Ascending aorta (tissue), 2 donors: ENCODE measurements at regions not wholly inside any gene's neighbourhood (a gene's known extent, or its start where the extent isn't known, plus 50 kb on each side); places are given as distances from the start of the nearest gene placed in this dataset.
"Not testable (repeated sequence)": the region's sequence is repeated elsewhere in the genome, so short reads cannot be mapped to it uniquely, and the experiment has no call there.

Experiments
- DNase-seq, 2 donors: peaks; one replicate each; pipeline ENCODE4 v3.0.0-alpha.2; 2019; ENCODE audit warnings: low spot score in 2 of 2
- H3K27ac ChIP-seq, 2 donors: fragments of 200-600 bp; sonication (generic); one replicate each; pipeline ENCODE4 v1.5.1; 2016 to 2017; ENCODE audit warnings: mild to moderate bottlenecking in 1 of 2
- H3K27me3 ChIP-seq: fragments of 200-600 bp; sonication (generic); one replicate; pipeline ENCODE4 v1.5.1; 2017
- H3K36me3 ChIP-seq, 2 donors: fragments of 200-600 bp; sonication (generic); one replicate each; pipeline ENCODE4 v1.5.1; 2016
- H3K4me1 ChIP-seq, 2 donors: fragments of 200-600 bp; sonication (generic); one replicate each; pipeline ENCODE4 v1.5.1; 2016 to 2017; ENCODE audit warnings: mild to moderate bottlenecking in 1 of 2
- H3K4me3 ChIP-seq, 2 donors: fragments of 200-600 bp; sonication (generic); one replicate each; pipeline ENCODE4 v1.5.1; 2016 to 2017; ENCODE audit warnings: mild to moderate bottlenecking in 1 of 2
- H3K9me3 ChIP-seq, 2 donors: fragments of 200-600 bp; sonication (generic); one replicate each; pipeline ENCODE4 v1.5.1; 2016
- intact Hi-C: fragments of 100-400 bp; cut with DNase I; formaldehyde crosslinking; loops from one replicate; pipeline ENCODE4 v1.15.1; 2023
- TF ChIP-seq, protein P1 (sequence below), 3 experiments: fragments of 200-600 bp in 2 of 3; fragments of 450-650 bp in 1 of 3; sonication (generic) in 2 of 3; IDR thresholded peaks; one replicate each; pipeline ENCODE4 v1.5.1; 2016 to 2019; ENCODE audit warnings: antibody characterized with exemption in 3 of 3, mild to moderate bottlenecking in 1 of 3, moderate library complexity in 1 of 3

DNA sequence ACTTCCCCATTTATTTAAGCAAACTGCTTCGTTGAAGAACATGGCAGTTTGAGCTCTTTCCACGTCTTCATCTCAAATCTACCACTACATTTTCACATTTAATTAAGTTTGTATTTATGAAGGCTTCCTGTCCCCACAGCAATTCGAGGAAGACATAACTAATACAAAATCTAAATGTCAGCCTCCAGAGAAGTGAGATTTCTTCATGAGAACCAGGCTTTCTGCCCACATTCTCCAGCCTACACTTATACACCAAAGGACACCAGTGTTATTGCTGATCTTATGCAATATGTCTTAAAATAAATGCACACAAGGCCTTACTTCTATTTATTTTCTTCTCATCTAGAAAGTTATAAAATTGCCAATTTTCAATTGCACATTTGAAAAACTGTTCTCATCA is 1209.3 kb upstream of the FAM98A start:
- intact Hi-C loops: no loop called here
- Histone ChIP-seq H3K4me3 (no peak overlapping the region), H3K27ac (no peak overlapping the region), H3K9me3 (no peaks in the 10 kb centered on the region), H3K36me3 (no peaks in the 10 kb centered on the region), H3K27me3 (no peaks in the 10 kb centered on the region), H3K4me1 (no peaks in the 10 kb centered on the region)
- DNase-seq: no peak
- TF ChIP-seq, protein P1, sequence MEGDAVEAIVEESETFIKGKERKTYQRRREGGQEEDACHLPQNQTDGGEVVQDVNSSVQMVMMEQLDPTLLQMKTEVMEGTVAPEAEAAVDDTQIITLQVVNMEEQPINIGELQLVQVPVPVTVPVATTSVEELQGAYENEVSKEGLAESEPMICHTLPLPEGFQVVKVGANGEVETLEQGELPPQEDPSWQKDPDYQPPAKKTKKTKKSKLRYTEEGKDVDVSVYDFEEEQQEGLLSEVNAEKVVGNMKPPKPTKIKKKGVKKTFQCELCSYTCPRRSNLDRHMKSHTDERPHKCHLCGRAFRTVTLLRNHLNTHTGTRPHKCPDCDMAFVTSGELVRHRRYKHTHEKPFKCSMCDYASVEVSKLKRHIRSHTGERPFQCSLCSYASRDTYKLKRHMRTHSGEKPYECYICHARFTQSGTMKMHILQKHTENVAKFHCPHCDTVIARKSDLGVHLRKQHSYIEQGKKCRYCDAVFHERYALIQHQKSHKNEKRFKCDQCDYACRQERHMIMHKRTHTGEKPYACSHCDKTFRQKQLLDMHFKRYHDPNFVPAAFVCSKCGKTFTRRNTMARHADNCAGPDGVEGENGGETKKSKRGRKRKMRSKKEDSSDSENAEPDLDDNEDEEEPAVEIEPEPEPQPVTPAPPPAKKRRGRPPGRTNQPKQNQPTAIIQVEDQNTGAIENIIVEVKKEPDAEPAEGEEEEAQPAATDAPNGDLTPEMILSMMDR (IDR thresholded peaks at IDR 0.05): no peak

DNA sequence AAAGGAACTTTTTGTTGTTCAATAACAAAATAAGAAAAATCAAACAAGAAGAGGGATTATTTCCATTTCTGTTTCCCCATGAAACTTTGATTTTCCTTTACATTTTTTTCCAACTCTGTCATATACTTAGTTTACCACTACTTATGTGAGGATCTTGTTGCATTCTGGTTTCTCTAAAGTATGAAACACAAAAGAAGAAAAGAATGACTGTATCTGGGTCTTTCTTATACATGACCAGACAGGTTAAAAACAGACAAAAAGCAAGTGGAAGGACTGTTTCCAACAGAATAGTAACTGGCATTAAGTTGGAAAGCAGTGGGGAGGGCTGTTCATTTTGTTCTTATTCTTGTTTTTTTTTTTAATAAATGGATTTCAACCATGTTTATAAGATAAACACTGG is 1207.8 kb upstream of the FAM98A start:
- DNase-seq: no peak
- Histone ChIP-seq H3K36me3 (no peaks in the 10 kb centered on the region), H3K4me1 (no peaks in the 10 kb centered on the region), H3K9me3 (no peaks in the 10 kb centered on the region), H3K27me3 (no peaks in the 10 kb centered on the region), H3K27ac (no peak overlapping the region), H3K4me3 (no peak overlapping the region)
- TF ChIP-seq, protein P1 (IDR thresholded peaks at IDR 0.05): no peak
- intact Hi-C loops: no loop called here

DNA sequence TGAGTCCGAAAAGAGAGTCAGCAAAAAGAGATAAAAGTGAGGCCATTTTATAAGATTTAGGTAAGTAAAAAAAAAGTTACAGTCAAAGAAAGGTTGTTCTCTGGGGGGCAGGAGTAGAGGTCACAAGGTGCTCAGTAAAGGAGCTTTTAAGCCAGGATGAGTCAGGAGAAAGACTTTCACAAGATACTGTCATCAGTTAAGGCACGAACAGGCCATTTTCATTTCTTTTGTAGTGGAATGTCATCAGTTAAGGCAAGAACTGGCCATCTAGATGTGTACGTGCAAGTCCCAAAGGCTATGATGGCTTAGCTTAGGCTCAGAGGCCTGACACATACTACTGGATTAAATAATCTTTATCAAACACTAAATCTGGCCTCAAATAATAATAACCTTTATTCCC is 1207.3 kb upstream of the FAM98A start:
- Histone ChIP-seq H3K36me3 (no peaks in the 10 kb centered on the region), H3K27me3 (no peaks in the 10 kb centered on the region), H3K9me3 (no peaks in the 10 kb centered on the region), H3K4me1 (no peaks in the 10 kb centered on the region), H3K4me3 (no peak overlapping the region), H3K27ac (no peak overlapping the region)
- no peak for DNase-seq
- intact Hi-C loops: no loop called here
- TF ChIP-seq, protein P1 (IDR thresholded peaks at IDR 0.05): no peak

DNA sequence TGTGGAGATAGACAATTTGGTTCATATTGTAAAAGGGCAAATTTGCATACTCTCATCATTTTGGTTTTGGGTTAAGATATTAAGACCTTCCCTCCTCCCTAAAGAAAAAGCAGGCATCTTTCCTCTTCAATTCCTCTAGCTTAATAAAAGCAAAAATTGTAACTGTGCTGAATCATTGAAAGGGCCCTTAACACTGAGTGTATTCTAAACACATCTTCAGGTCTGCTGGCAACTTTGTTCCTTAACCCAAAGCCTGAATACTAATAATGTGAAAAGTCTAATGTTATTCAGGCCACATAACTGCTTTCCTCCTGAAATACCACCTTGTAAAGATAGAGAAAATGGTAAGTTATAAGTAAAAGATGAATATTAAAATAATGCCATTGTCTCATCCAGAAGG is 1200.5 kb upstream of the FAM98A start:
- Histone ChIP-seq H3K27me3 (no peaks in the 10 kb centered on the region), H3K36me3 (no peaks in the 10 kb centered on the region), H3K27ac (no peak overlapping the region), H3K9me3 (no peaks in the 10 kb centered on the region), H3K4me1 (no peaks in the 10 kb centered on the region), H3K4me3 (no peak overlapping the region)
- no peak for DNase-seq
- intact Hi-C loops: no loop called here
- TF ChIP-seq, protein P1 (IDR thresholded peaks at IDR 0.05): no peak

DNA sequence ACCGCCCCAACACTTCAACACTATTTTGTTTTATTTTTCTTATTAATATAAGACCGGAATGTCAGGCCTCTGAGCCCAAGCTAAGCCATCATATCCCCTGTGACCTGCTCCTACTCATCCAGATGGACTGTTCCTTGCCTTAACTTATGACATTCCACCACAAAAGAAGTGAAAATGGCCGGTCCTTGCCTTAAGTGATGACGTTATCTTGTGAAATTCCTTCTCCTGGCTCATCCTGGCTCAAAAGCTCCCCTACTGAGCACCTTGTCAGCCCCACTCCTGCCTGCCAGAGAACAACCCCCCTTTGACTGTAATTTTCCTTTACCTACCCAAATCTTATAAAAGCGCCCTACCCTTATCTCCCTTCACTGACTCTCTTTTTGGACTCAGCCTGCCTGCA is 1196.5 kb upstream of the FAM98A start:
- DNase-seq, H3K27me3 ChIP-seq, intact Hi-C loops, H3K4me1 ChIP-seq, H3K9me3 ChIP-seq, H3K27ac ChIP-seq, H3K4me3 ChIP-seq, H3K36me3 ChIP-seq: not testable (repeated sequence)

DNA sequence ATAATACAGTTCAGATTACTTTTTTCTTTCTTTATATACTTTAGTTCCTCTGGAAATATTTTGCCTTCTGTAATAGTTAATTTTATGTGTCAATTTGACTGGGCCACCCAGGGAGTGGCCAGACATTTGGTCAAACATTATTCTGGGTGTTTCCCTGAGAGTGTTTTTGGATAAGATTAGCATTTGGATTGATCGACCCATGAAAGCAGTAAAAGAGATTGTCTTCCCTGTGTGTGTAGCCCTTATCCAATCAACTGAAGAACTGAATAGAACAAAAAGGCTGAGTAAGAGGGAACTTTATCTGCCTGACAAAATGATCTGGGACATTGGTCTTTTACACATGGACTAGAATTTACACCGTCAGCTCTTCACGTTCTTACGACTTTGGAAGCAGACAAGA is 1190.1 kb upstream of the FAM98A start:
- Histone ChIP-seq H3K27ac (no peak overlapping the region), H3K4me3 (no peak overlapping the region), H3K9me3 (no peaks in the 10 kb centered on the region), H3K36me3 (no peaks in the 10 kb centered on the region), H3K27me3 (no peaks in the 10 kb centered on the region), H3K4me1 (no peaks in the 10 kb centered on the region)
- DNase-seq: no peak
- intact Hi-C loops: no loop called here
- TF ChIP-seq, protein P1 (IDR thresholded peaks at IDR 0.05): no peak
